H9 (cell line): ENCODE measurements at regions not wholly inside any gene's neighbourhood (a gene's known extent, or its start where the extent isn't known, plus 50 kb on each side); places are given as distances from the start of the nearest gene placed in this dataset.

ENCODE experiments used
- DNase-seq: peaks from one replicate; pipeline ENCODE4 v3.0.0-alpha.2; 2017
- H2AFZ ChIP-seq: one replicate; pipeline ENCODE4 v1.6.1; 2013; ENCODE audit warnings: mild to moderate bottlenecking, low read length, control low read depth, moderate library complexity
- H2AK5ac ChIP-seq: 2 replicates; pipeline ENCODE4 v1.6.1; 2013; ENCODE audit warnings: low read length, control low read depth, mixed read lengths; ENCODE audit not compliant: insufficient read length
- H2BK120ac ChIP-seq: one replicate; pipeline ENCODE4 v1.6.1; 2013; ENCODE audit warnings: low read depth, mild to moderate bottlenecking, low read length, control low read depth, inconsistent platforms; ENCODE audit not compliant: poor library complexity, severe bottlenecking
- H2BK12ac ChIP-seq: 2 replicates; pipeline ENCODE4 v1.6.1; 2013; ENCODE audit warnings: low read length, control low read depth, mixed read lengths, low read depth; ENCODE audit not compliant: insufficient read length
- H2BK15ac ChIP-seq: 2 replicates; pipeline ENCODE4 v1.6.1; 2013; ENCODE audit warnings: low read depth, low read length, control low read depth
- H2BK20ac ChIP-seq: one replicate; pipeline ENCODE4 v1.6.1; 2013; ENCODE audit warnings: low read depth, mild to moderate bottlenecking, low read length, control low read depth, inconsistent platforms; ENCODE audit not compliant: poor library complexity, severe bottlenecking
- H2BK5ac ChIP-seq: 2 replicates; pipeline ENCODE4 v1.6.1; 2013; ENCODE audit warnings: low read length, control low read depth, mixed read lengths; ENCODE audit not compliant: insufficient read length
- H3K14ac ChIP-seq: 2 replicates; pipeline ENCODE4 v1.6.1; 2013; ENCODE audit warnings: low read length, control low read depth; ENCODE audit not compliant: insufficient read depth
- H3K18ac ChIP-seq: 2 replicates; pipeline ENCODE4 v1.6.1; 2013; ENCODE audit warnings: low read depth, mild to moderate bottlenecking, mixed read lengths, low read length, control low read depth; ENCODE audit not compliant: insufficient read length
- H3K23ac ChIP-seq: 2 replicates; pipeline ENCODE4 v1.6.1; 2013; ENCODE audit warnings: low read length, control low read depth, mixed read lengths, low read depth; ENCODE audit not compliant: insufficient read length
- H3K23me2 ChIP-seq: 2 replicates; pipeline ENCODE4 v1.6.1; 2013; ENCODE audit warnings: low read depth, mild to moderate bottlenecking, mixed read lengths, low read length, control low read depth; ENCODE audit not compliant: insufficient read length, poor library complexity, severe bottlenecking
- H3K27ac ChIP-seq: 2 replicates; pipeline ENCODE4 v1.5.1; 2013; ENCODE audit warnings: low read length, control low read depth, mixed read lengths, low read depth; ENCODE audit not compliant: insufficient read length
- H3K27me3 ChIP-seq: 2 replicates; pipeline ENCODE4 v1.6.1; 2013; ENCODE audit warnings: low read length, control low read depth, inconsistent platforms; ENCODE audit not compliant: insufficient read depth
- H3K4ac ChIP-seq: 2 replicates; pipeline ENCODE4 v1.6.1; 2013; ENCODE audit warnings: low read depth, mild to moderate bottlenecking, control low read depth, inconsistent platforms, low read length, moderate library complexity
- H3K4me1 ChIP-seq: 2 replicates; pipeline ENCODE4 v1.6.1; 2013; ENCODE audit warnings: low read length, control low read depth, inconsistent platforms; ENCODE audit not compliant: insufficient read depth
- H3K4me2 ChIP-seq: 2 replicates; pipeline ENCODE4 v1.6.1; 2013; ENCODE audit warnings: low read length, control low read depth, mixed read lengths; ENCODE audit not compliant: insufficient read length, insufficient read depth
- H3K56ac ChIP-seq: 2 replicates; pipeline ENCODE4 v1.6.1; 2013; ENCODE audit warnings: low read depth, mild to moderate bottlenecking, mixed read lengths, low read length, control low read depth; ENCODE audit not compliant: insufficient read length
- H3K79me1 ChIP-seq: 2 replicates; pipeline ENCODE4 v1.6.1; 2013; ENCODE audit warnings: low read depth, mild to moderate bottlenecking, moderate library complexity, low read length, control low read depth, inconsistent platforms; ENCODE audit not compliant: insufficient read depth, poor library complexity, severe bottlenecking
- H3K79me2 ChIP-seq: 2 replicates; pipeline ENCODE4 v1.6.1; 2013; ENCODE audit warnings: low read length, control low read depth, inconsistent platforms; ENCODE audit not compliant: insufficient read depth
- H3K9ac ChIP-seq: 2 replicates; pipeline ENCODE4 v1.6.1; 2013; ENCODE audit warnings: low read length, control low read depth, mixed read lengths; ENCODE audit not compliant: insufficient read length; ENCODE audit errors: extremely low read depth
- H3K9me3 ChIP-seq: one replicate; pipeline ENCODE4 v1.6.1; 2013; ENCODE audit warnings: low read depth, low read length, inconsistent platforms; ENCODE audit not compliant: control insufficient read depth
- H3T11ph ChIP-seq: one replicate; pipeline ENCODE4 v1.6.1; 2013; ENCODE audit warnings: mild to moderate bottlenecking, low read length, control low read depth, inconsistent platforms
- H4K20me1 ChIP-seq: one replicate; pipeline ENCODE4 v1.6.1; 2013; ENCODE audit not compliant: control insufficient read depth, insufficient read length, insufficient read depth
- H4K5ac ChIP-seq: 2 replicates; pipeline ENCODE4 v1.6.1; 2013; ENCODE audit warnings: low read depth, mild to moderate bottlenecking, mixed read lengths, low read length, control low read depth; ENCODE audit not compliant: insufficient read length
- H4K8ac ChIP-seq: replicated peaks from 2 replicates; pipeline ENCODE4 v1.6.1; 2013; ENCODE audit warnings: low read length, control low read depth, mixed read lengths, low read depth; ENCODE audit not compliant: insufficient read length
- H4K91ac ChIP-seq: 2 replicates; pipeline ENCODE4 v1.6.1; 2013; ENCODE audit warnings: low read depth, mild to moderate bottlenecking, moderate library complexity, mixed read lengths, low read length, control low read depth; ENCODE audit not compliant: insufficient read length
- H3K27ac Mint-ChIP-seq, 3 experiments: 2 replicates in 2 of 3; 3 replicates in 1 of 3; pipeline ENCODE4 v1.8.0; 2020 to 2021; ENCODE audit warnings: mixed read lengths in 3 of 3, mild to moderate bottlenecking in 1 of 3, moderate library complexity in 1 of 3
- H3K27me3 Mint-ChIP-seq: 2 replicates; pipeline ENCODE4 v1.8.0; 2021; ENCODE audit warnings: low read depth, mild to moderate bottlenecking, moderate library complexity, mixed read lengths
- H3K36me3 Mint-ChIP-seq, 3 experiments: 2 replicates in 2 of 3; 3 replicates in 1 of 3; pipeline ENCODE4 v1.8.0; 2020 to 2021; ENCODE audit warnings: low read depth in 3 of 3, mixed read lengths in 3 of 3; ENCODE audit not compliant: insufficient read depth in 1 of 3
- H3K4me1 Mint-ChIP-seq, 2 experiments: 2 replicates each; pipeline ENCODE4 v1.8.0; 2020; ENCODE audit warnings: mixed read lengths in 2 of 2
- H3K4me3 Mint-ChIP-seq, 2 experiments: 2 replicates in 1 of 2; 3 replicates in 1 of 2; pipeline ENCODE4 v1.8.0; 2020 to 2021; ENCODE audit warnings: mild to moderate bottlenecking in 2 of 2, mixed read lengths in 2 of 2, moderate library complexity in 1 of 2
- H3K9me3 Mint-ChIP-seq, 2 experiments: 2 replicates in 1 of 2; 3 replicates in 1 of 2; pipeline ENCODE4 v1.8.0; 2020; ENCODE audit warnings: mild to moderate bottlenecking in 2 of 2, mixed read lengths in 2 of 2, moderate library complexity in 1 of 2
- CTCF ChIP-seq: fragments of 200-600 bp; sonication (generic); conservative IDR thresholded peaks from 3 replicates; pipeline ENCODE4 v1.8.0; 2021; ENCODE audit warnings: antibody characterized with exemption, mild to moderate bottlenecking
- WGBS: extraction: QIAGEN DNeasy Blood & Tissue Kit; methylation state at CpG from one replicate; pipeline ENCODE4 v1.1.7; 2013; ENCODE audit warnings: missing lambda C conversion rate, low lambda C conversion rate, mixed read lengths; ENCODE audit not compliant: insufficient read length; ENCODE audit errors: extremely low coverage; 5-methylcytosine and 5-hydroxymethylcytosine counted together

- H2BK120ac ChIP-seq = no peak overlapping the region
- H3K4me1 ChIP-seq = no peaks in the 10 kb centered on the region
- no peak overlapping the region for H2BK5ac ChIP-seq
- no peaks in the 10 kb centered on the region for H4K20me1 ChIP-seq
- H3K9ac ChIP-seq = no peak overlapping the region
- H4K91ac ChIP-seq = no peak overlapping the region
- H3K4me2 ChIP-seq = no peak overlapping the region
- H3K27ac Mint-ChIP-seq = no peak overlapping the region
- H3K27me3 ChIP-seq = no peaks in the 10 kb centered on the region
- no peak overlapping the region for H2BK20ac ChIP-seq
- no peaks in the 10 kb centered on the region for H3K79me1 ChIP-seq
- no peak overlapping the region for H2BK12ac ChIP-seq
- H4K5ac ChIP-seq = no peak overlapping the region
- H3K23me2 ChIP-seq = no peaks in the 10 kb centered on the region
- no peak overlapping the region for H3K14ac ChIP-seq
- no peak for DNase-seq
- H3K36me3 Mint-ChIP-seq = no peaks in the 10 kb centered on the region; a peak in 1 of 7 replicates
- no peak overlapping the region for H3K4ac ChIP-seq
- no peak overlapping the region for H3K56ac ChIP-seq
- no peak overlapping the region for H4K8ac ChIP-seq
- H3K27me3 Mint-ChIP-seq = no peaks in the 10 kb centered on the region
- no peak overlapping the region for H2BK15ac ChIP-seq
- no peaks in the 10 kb centered on the region for H3K9me3 ChIP-seq
- no peaks in the 10 kb centered on the region for H3K9me3 Mint-ChIP-seq
- TF ChIP-seq CTCF = no peak
- H3K23ac ChIP-seq = no peak overlapping the region
- H2AFZ ChIP-seq = no peak overlapping the region
- peaks cover 3 to 6% of the 10 kb centered on the region in 2 experiments; a peak in 3 of 4 replicates for H3K4me1 Mint-ChIP-seq
- H3T11ph ChIP-seq = no peak overlapping the region
- H3K18ac ChIP-seq = no peak overlapping the region
- H3K79me2 ChIP-seq = no peaks in the 10 kb centered on the region
- no peak overlapping the region for H3K27ac ChIP-seq
- no peak overlapping the region for H2AK5ac ChIP-seq
- no peak overlapping the region; a peak in 1 of 5 replicates for H3K4me3 Mint-ChIP-seq
- WGBS = no CpG with 5 or more reads among the region's 29 CpGs
Measured at GRCh38 chr21:43303275-43304178, 123.4 kb downstream of the SIK1 start.
